WERI-Rb-1 (cell line): ENCODE measurements at regions not wholly inside any gene's neighbourhood (a gene's known extent, or its start where the extent isn't known, plus 50 kb on each side); places are given as distances from the start of the nearest gene placed in this dataset.
A peak's percentile ranks its signal among the peaks of the same experiment; 100 is the strongest.

ENCODE experiments used
- DNase-seq: peaks from one replicate; pipeline ENCODE4 v3.0.0-alpha.2; 2020
- H3K27ac ChIP-seq: fragments of 250-450 bp; sonication (Bioruptor Pico); 2 replicates; pipeline ENCODE4 v1.5.1; 2020; ENCODE audit warnings: mild to moderate bottlenecking, moderate library complexity
- H3K27me3 ChIP-seq: fragments of 250-450 bp; sonication (Bioruptor Pico); 2 replicates; pipeline ENCODE4 v1.5.1; 2021; ENCODE audit warnings: mild to moderate bottlenecking, low read depth, moderate library complexity; ENCODE audit not compliant: insufficient read depth, severe bottlenecking
- H3K36me3 ChIP-seq: fragments of 250-450 bp; sonication (Bioruptor Pico); 2 replicates; pipeline ENCODE4 v1.5.1; 2020; ENCODE audit warnings: mild to moderate bottlenecking, moderate library complexity
- H3K4me3 ChIP-seq: 2 replicates; pipeline ENCODE4 v1.5.1; 2011; ENCODE audit warnings: low read depth, mild to moderate bottlenecking, control low read depth, low read length
- H3K9me3 ChIP-seq: fragments of 250-450 bp; sonication (Bioruptor Pico); 2 replicates; pipeline ENCODE4 v1.5.1; 2021; ENCODE audit warnings: mild to moderate bottlenecking, moderate library complexity; ENCODE audit not compliant: severe bottlenecking
- TF ChIP-seq, protein P1 (sequence below): IDR thresholded peaks from 2 replicates; pipeline ENCODE4 v1.5.1; 2011; ENCODE audit warnings: low read depth, mild to moderate bottlenecking, control low read depth, inconsistent platforms, low read length

DNA sequence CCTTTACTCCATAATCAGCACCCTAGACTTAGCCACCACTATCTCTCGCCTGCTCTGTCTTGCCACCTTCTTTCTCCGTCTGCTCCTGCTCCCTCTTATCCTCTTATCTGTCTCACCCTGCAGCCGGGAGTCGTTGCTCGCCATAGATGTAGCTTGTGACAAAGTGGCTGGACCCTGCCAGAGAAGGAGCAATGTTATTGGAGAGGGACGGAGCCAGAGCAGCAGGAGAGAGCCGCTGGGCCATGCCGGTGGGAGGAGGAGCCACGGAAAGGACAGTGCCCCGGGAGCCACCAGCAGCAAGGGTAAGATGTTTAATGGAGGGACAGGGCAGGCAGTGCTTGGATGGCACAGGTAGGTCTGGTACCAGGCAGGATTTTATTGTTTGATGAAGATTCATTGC is 137.3 kb downstream of the SEC61B start:
- no peaks in the 10 kb centered on the region for H3K36me3 ChIP-seq
- H3K4me3 ChIP-seq: no peak overlapping the region
- DNase-seq: peak; percentile 77
- no peaks in the 10 kb centered on the region for H3K27me3 ChIP-seq
- TF ChIP-seq, protein P1, sequence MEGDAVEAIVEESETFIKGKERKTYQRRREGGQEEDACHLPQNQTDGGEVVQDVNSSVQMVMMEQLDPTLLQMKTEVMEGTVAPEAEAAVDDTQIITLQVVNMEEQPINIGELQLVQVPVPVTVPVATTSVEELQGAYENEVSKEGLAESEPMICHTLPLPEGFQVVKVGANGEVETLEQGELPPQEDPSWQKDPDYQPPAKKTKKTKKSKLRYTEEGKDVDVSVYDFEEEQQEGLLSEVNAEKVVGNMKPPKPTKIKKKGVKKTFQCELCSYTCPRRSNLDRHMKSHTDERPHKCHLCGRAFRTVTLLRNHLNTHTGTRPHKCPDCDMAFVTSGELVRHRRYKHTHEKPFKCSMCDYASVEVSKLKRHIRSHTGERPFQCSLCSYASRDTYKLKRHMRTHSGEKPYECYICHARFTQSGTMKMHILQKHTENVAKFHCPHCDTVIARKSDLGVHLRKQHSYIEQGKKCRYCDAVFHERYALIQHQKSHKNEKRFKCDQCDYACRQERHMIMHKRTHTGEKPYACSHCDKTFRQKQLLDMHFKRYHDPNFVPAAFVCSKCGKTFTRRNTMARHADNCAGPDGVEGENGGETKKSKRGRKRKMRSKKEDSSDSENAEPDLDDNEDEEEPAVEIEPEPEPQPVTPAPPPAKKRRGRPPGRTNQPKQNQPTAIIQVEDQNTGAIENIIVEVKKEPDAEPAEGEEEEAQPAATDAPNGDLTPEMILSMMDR: no peak
- H3K27ac ChIP-seq: no peak overlapping the region
- no peaks in the 10 kb centered on the region for H3K9me3 ChIP-seq

DNA sequence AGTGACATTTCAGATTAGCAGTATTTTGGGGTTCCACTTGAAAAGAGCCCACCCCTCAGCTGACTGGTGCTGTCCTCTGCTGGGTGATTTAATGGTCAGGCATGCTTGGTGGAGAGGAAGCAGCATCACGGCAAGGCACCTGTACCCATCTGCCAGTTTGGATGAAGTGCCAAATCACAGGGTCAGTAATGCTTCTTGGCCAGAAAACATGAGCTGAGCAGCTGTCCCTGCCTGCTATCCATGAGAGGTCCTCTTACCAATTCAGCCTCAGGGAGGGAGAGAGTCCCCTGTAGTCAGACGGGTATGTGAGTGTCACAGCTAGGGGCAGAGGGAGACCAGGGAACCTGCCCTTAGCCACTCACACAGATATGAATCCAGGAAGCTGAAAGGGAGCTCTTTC is 137.9 kb downstream of the SEC61B start:
- H3K27me3 ChIP-seq: no peaks in the 10 kb centered on the region
- DNase-seq: no peak
- H3K9me3 ChIP-seq: no peaks in the 10 kb centered on the region
- H3K36me3 ChIP-seq: no peaks in the 10 kb centered on the region
- TF ChIP-seq, protein P1: no peak
- H3K27ac ChIP-seq: no peak overlapping the region
- H3K4me3 ChIP-seq: no peak overlapping the region

DNA sequence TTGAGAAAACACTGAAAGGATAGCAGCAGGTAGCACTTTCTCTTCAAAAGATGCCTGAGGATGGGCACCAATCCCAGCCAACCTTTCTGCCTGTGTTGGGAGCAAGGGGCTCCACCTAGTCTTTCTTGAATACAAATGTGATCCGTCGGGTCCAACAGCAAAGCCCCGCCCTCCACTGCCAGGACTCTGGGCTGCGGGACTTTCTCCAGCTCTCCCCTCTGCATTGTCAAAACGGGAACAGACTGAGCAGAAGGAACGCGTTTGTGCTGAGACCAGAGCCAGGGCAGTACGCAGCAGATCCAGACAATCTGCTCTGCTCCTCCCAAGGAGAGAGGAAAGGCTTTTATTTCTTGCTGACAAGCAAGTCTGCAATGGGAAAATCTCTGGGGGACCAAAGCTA is 139.7 kb downstream of the SEC61B start:
- H3K4me3 ChIP-seq: no peak overlapping the region
- DNase-seq: no peak

DNA sequence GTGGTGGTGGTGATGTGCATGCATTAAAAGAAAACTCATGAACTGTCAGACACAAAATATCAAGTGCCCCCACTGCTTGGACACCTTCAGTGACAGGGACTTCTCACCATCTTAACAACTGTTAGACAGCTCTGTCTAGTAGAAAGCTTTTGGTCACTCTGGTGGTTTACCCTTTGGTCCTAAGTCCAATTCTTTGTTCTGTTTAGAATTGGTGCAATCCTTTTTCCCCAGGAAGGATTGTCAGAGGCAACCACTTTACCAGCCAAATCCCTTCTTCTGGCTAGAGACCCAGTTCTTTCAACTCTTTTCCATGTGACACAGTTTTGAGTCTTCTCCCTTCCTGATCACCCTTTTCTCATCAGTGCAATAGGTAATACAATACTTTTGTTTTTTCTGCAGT is 140.2 kb downstream of the SEC61B start:
- Histone ChIP-seq H3K27ac (no peak overlapping the region), H3K36me3 (no peaks in the 10 kb centered on the region), H3K4me3 (no peak overlapping the region), H3K27me3 (no peaks in the 10 kb centered on the region), H3K9me3 (no peaks in the 10 kb centered on the region)
- DNase-seq: no peak
- TF ChIP-seq, protein P1: no peak

More for the DNA sequence above, 139.7 kb downstream of the SEC61B start:
- H3K27me3 ChIP-seq: no peaks in the 10 kb centered on the region
- no peaks in the 10 kb centered on the region for H3K36me3 ChIP-seq
- TF ChIP-seq, protein P1: no peak
- H3K27ac ChIP-seq: no peak overlapping the region
- no peaks in the 10 kb centered on the region for H3K9me3 ChIP-seq

DNA sequence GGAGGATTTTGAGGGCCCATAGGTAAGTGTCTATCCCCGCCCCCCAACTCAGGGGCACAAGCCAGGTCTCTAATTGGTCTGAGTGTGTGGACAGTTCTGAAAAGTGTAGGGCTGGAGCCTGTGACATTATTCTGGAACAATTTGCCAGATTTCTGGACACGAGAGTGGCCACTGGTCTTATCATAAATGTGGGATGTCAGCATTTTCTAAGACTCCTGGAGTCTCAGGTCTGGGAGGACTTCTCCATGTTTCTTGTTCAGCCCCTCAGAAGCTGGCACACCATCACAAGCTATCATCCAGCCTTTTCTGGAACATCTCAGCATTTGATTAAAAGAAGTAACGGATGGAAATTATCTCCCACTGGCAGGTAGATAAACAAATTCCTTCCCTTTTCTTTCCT is 141.4 kb downstream of the SEC61B start:
- no peak for DNase-seq
- Histone ChIP-seq H3K27ac (no peak overlapping the region), H3K27me3 (no peaks in the 10 kb centered on the region), H3K36me3 (no peaks in the 10 kb centered on the region), H3K4me3 (no peak overlapping the region), H3K9me3 (no peaks in the 10 kb centered on the region)
- TF ChIP-seq, protein P1: no peak

DNA sequence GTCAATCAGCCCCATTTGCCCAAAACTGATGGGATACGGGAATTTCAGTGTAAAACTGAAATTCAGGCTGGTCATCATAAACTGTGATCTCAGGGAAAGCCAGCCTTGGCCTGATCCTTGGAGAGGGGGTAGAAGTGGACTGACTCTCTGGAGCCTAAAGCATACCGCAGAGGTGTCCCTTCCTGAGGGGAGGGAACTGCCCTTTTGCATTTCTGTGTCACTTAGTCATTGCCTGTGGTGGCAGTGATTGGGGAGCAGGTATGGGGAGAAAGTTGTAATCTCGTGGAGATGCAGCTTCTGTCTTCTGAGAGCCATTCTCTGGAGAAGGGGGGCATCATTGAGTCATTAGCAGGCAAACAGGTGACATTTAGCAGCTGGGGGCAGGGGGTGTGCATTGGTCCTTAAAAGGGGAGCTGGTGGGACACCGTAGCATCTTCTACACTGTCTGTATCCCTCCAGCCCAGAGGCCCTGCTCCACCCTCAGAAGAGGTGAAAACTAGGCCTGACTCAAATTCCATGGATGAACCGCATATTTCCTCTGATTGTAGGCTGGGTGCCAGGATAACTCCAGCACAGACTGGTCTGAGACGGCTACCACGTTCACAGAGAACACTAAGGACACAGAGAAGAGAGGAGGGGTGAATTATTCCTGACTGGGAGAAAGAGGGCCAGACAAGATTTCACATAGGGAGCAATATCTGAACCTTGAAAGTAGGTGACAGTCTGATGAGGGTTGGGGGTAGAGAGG is 143.3 kb downstream of the SEC61B start:
- TF ChIP-seq, protein P1: no peak
- H3K36me3 ChIP-seq: no peaks in the 10 kb centered on the region
- H3K27me3 ChIP-seq: no peaks in the 10 kb centered on the region
- H3K4me3 ChIP-seq: no peak overlapping the region
- no peak for DNase-seq
- no peak overlapping the region for H3K27ac ChIP-seq
- H3K9me3 ChIP-seq: no peaks in the 10 kb centered on the region
